GM12878 (cell line): ENCODE measurements at regions not wholly inside any gene's neighbourhood (a gene's known extent, or its start where the extent isn't known, plus 50 kb on each side); places are given as distances from the start of the nearest gene placed in this dataset.

Experiments used
- ATAC-seq: fragments of 200-7000 bp; cut with Tn5 transposase; 3 replicates; pipeline ENCODE4 v1.9.1; 2020; ENCODE audit warnings: mild to moderate bottlenecking, moderate library complexity
- BruUV-seq: library from RNA; stranded (reverse); fragments of 400-500 nt; replicated peaks from 2 replicates; lab custom pipeline; 2021; lab: Mats Ljungman, UMichigan
- CTCF ChIA-PET: fragments of 300-600 bp; sonication (Branson Sonifier 250); formaldehyde crosslinking; extraction: SDS; loops from one replicate; lab custom pipeline; 2021; ENCODE audit warnings: inconsistent platforms; lab: Yijun Ruan, JAX
- POLR2A ChIA-PET: fragments of 350-600 bp; formaldehyde crosslinking; extraction: SDS; loops from one replicate; lab custom pipeline; 2021; ENCODE audit warnings: inconsistent platforms; lab: Charles Lee
- RAD21 ChIA-PET: fragments of 300-600 bp; sonication (Branson Sonifier 250); formaldehyde crosslinking; loops from one replicate; lab custom pipeline; 2023; ENCODE audit warnings: antibody characterized with exemption; ENCODE audit not compliant: unreplicated experiment; lab: Charles Lee
- SMC1A ChIA-PET: fragments of 300-600 bp; sonication (Branson Sonifier 250); formaldehyde crosslinking; loops from one replicate; lab custom pipeline; 2023; ENCODE audit not compliant: unreplicated experiment, uncharacterized antibody; lab: Charles Lee
- DNase-seq: peaks from one replicate; pipeline ENCODE4 v3.0.0-alpha.2; 2011; ENCODE audit warnings: low read depth, low spot score
- FAIRE-seq: peaks from 3 replicates; lab custom pipeline; 2011; peaks lifted over from hg19 to GRCh38; lab: Jason Lieb, UNC
- H2AFZ ChIP-seq: 2 replicates; pipeline ENCODE4 v1.6.0; 2011; ENCODE audit warnings: low read depth, low read length, control low read depth; ENCODE audit not compliant: control insufficient read depth
- H3K27ac ChIP-seq: 2 replicates; pipeline ENCODE4 v1.5.1; 2011; ENCODE audit warnings: control low read depth; ENCODE audit not compliant: control insufficient read depth, insufficient read depth
- H3K27me3 ChIP-seq, 2 experiments: replicated peaks in 1 of 2; 2 replicates each; pipeline versions ENCODE4 v1.6.0 to v1.6.1; 2011; ENCODE audit warnings: low read length in 1 of 2; ENCODE audit not compliant: control insufficient read depth in 2 of 2, insufficient read depth in 2 of 2
- H3K36me3 ChIP-seq, 2 experiments: 2 replicates each; pipeline ENCODE4 v1.5.1; 2011; ENCODE audit warnings: low read length in 1 of 2; ENCODE audit not compliant: control insufficient read depth in 2 of 2, insufficient read depth in 2 of 2
- H3K4me1 ChIP-seq: 2 replicates; pipeline ENCODE4 v1.6.1; 2011; ENCODE audit warnings: mild to moderate bottlenecking, low read length, moderate library complexity, mixed read lengths; ENCODE audit not compliant: control insufficient read depth, insufficient read depth
- H3K4me2 ChIP-seq: 2 replicates; pipeline ENCODE4 v1.6.0; 2011; ENCODE audit warnings: control low read depth; ENCODE audit not compliant: control insufficient read depth, insufficient read depth
- H3K4me3 ChIP-seq: fragments of 200-600 bp; sonication (generic); 2 replicates; pipeline ENCODE4 v1.5.1; 2016
- H3K79me2 ChIP-seq: 2 replicates; pipeline ENCODE4 v1.6.0; 2011; ENCODE audit warnings: low read length; ENCODE audit not compliant: control insufficient read depth, insufficient read depth
- H3K9ac ChIP-seq: 2 replicates; pipeline ENCODE4 v1.8.0; 2011; ENCODE audit warnings: low read length, control low read depth, mixed read lengths; ENCODE audit not compliant: control insufficient read depth, insufficient read depth
- H3K9me3 ChIP-seq: replicated peaks from 3 replicates; pipeline ENCODE4 v1.5.1; 2011; ENCODE audit warnings: mild to moderate bottlenecking, low read length; ENCODE audit not compliant: control insufficient read depth, insufficient read depth
- H4K20me1 ChIP-seq: 2 replicates; pipeline ENCODE4 v1.6.0; 2011; ENCODE audit not compliant: control insufficient read depth, insufficient read depth
- ASH2L ChIP-seq: fragments of 300-600, 200-600 bp; sonication (generic); IDR thresholded peaks from 2 replicates; pipeline ENCODE4 v1.6.1; 2017; ENCODE audit warnings: low read depth, mild to moderate bottlenecking, borderline replicate concordance
- CBX5 ChIP-seq: sonication (generic); IDR thresholded peaks from 2 replicates; pipeline ENCODE4 v1.6.1; 2016; ENCODE audit warnings: low read depth, moderate library complexity, mild to moderate bottlenecking, inconsistent platforms
- DPF2 ChIP-seq: fragments of 450-650 bp; IDR thresholded peaks from 2 replicates; pipeline ENCODE4 v1.6.1; 2017; ENCODE audit warnings: mild to moderate bottlenecking
- EED ChIP-seq: sonication (generic); IDR thresholded peaks from 2 replicates; pipeline ENCODE4 v1.6.1; 2016; ENCODE audit warnings: antibody characterized with exemption, low read depth
- EGR1 ChIP-seq, 2 experiments: IDR thresholded peaks; 1 replicate in 1 of 2; 2 replicates in 1 of 2; pipeline ENCODE4 v1.6.1; 2011 to 2012; ENCODE audit warnings: low read depth in 2 of 2, low read length in 2 of 2, borderline replicate concordance in 1 of 2, mild to moderate bottlenecking in 1 of 2, moderate library complexity in 1 of 2
- ESRRA ChIP-seq: IDR thresholded peaks from 2 replicates; pipeline ENCODE4 v1.6.1; 2012; ENCODE audit warnings: mild to moderate bottlenecking, low read length, improper control_type of control experiment
- NFYB ChIP-seq: IDR thresholded peaks from 2 replicates; pipeline ENCODE4 v1.6.1; 2011; ENCODE audit warnings: low read depth, mild to moderate bottlenecking, low read length, improper control_type of control experiment, moderate library complexity; ENCODE audit not compliant: insufficient read depth
- POLR2A ChIP-seq: IDR thresholded peaks from 2 replicates; pipeline ENCODE4 v1.6.1; 2011; ENCODE audit warnings: low read depth, mild to moderate bottlenecking, low read length
- TAF1 ChIP-seq: IDR thresholded peaks from 2 replicates; pipeline ENCODE4 v1.6.1; 2011; ENCODE audit warnings: mild to moderate bottlenecking, low read depth, low read length, borderline replicate concordance
- WGBS: methylation state at CpG from one replicate; pipeline ENCODE4 v1.1.6; 2016; ENCODE audit warnings: low lambda C conversion rate; ENCODE audit not compliant: insufficient replicate concordance, insufficient coverage; ENCODE audit errors: missing lambda C conversion rate; 5-methylcytosine and 5-hydroxymethylcytosine counted together
- in situ Hi-C: fragments of 300-500 bp; cut with MboI; formaldehyde crosslinking; loops from 9 replicates; pipeline ENCODE4 v1.14.3; 2018; ENCODE audit warnings: mixed read lengths
- intact Hi-C: fragments of 100-400 bp; cut with micrococcal nuclease; formaldehyde crosslinking; loops from one replicate; pipeline ENCODE4 v1.14.2; 2022; ENCODE audit not compliant: unreplicated experiment
- TF ChIP-seq, protein P1 (sequence below): fragments of 450-650 bp; IDR thresholded peaks from 2 replicates; pipeline ENCODE4 v1.6.1; 2016; ENCODE audit warnings: mild to moderate bottlenecking, moderate library complexity, borderline replicate concordance

- H2AFZ ChIP-seq, result no peak overlapping the region
- no peaks in the 10 kb centered on the region for H3K36me3 ChIP-seq
- H4K20me1 ChIP-seq, result no peaks in the 10 kb centered on the region
- CTCF ChIA-PET, result no interaction called here
- RAD21 ChIA-PET, result no interaction called here
- H3K9ac ChIP-seq, result no peak overlapping the region
- no peak overlapping the region for H3K27ac ChIP-seq
- H3K9me3 ChIP-seq, result no peaks in the 10 kb centered on the region
- FAIRE-seq, result no peak
- H3K27me3 ChIP-seq, result no peaks in the 10 kb centered on the region
- SMC1A ChIA-PET, result no interaction called here
- intact Hi-C loops (no loop called here), in situ Hi-C loops (no loop called here)
- no peak for ATAC-seq
- H3K4me2 ChIP-seq, result no peak overlapping the region
- no peaks in the 10 kb centered on the region for H3K79me2 ChIP-seq
- H3K4me1 ChIP-seq, result no peaks in the 10 kb centered on the region
- TF ChIP-seq POLR2A (no peak), NFYB (no peak), DPF2 (no peak), EGR1 (IDR thresholded peaks at IDR 0.05; ENCODE audit: borderline replicate concordance in 1 of 2, low read depth in 2 of 2, low read length in 2 of 2) (no peak), CBX5 (no peak), EED (no peak), TAF1 (no peak), ESRRA (no peak), ASH2L (no peak)
- TF ChIP-seq, protein P1, sequence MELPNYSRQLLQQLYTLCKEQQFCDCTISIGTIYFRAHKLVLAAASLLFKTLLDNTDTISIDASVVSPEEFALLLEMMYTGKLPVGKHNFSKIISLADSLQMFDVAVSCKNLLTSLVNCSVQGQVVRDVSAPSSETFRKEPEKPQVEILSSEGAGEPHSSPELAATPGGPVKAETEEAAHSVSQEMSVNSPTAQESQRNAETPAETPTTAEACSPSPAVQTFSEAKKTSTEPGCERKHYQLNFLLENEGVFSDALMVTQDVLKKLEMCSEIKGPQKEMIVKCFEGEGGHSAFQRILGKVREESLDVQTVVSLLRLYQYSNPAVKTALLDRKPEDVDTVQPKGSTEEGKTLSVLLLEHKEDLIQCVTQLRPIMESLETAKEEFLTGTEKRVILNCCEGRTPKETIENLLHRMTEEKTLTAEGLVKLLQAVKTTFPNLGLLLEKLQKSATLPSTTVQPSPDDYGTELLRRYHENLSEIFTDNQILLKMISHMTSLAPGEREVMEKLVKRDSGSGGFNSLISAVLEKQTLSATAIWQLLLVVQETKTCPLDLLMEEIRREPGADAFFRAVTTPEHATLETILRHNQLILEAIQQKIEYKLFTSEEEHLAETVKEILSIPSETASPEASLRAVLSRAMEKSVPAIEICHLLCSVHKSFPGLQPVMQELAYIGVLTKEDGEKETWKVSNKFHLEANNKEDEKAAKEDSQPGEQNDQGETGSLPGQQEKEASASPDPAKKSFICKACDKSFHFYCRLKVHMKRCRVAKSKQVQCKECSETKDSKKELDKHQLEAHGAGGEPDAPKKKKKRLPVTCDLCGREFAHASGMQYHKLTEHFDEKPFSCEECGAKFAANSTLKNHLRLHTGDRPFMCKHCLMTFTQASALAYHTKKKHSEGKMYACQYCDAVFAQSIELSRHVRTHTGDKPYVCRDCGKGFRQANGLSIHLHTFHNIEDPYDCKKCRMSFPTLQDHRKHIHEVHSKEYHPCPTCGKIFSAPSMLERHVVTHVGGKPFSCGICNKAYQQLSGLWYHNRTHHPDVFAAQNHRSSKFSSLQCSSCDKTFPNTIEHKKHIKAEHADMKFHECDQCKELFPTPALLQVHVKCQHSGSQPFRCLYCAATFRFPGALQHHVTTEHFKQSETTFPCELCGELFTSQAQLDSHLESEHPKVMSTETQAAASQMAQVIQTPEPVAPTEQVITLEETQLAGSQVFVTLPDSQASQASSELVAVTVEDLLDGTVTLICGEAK, result no peak
- no TSS peak for BruUV-seq
- H3K4me3 ChIP-seq, result no peak overlapping the region
- WGBS, result 26% methylated on average over 2 of the region's 2 CpGs
- POLR2A ChIA-PET, result no interaction called here
- no peak for DNase-seq
These were observed 434.5 kb upstream of the TUSC1 start for GRCh38 chr9:26112724-26113123.
